Endothelial cell of umbilical vein (primary cell): ENCODE measurements at regions not wholly inside any gene's neighbourhood (a gene's known extent, or its start where the extent isn't known, plus 50 kb on each side); places are given as distances from the start of the nearest gene placed in this dataset.

Experiments
- BruUV-seq: library from RNA; stranded (reverse); fragments of 400-500 nt; replicated peaks from 2 replicates; lab custom pipeline; 2021; lab: Mats Ljungman, UMichigan
- CTCF ChIA-PET: fragments of 300-600, 350-600 bp; sonication (Branson Sonifier 250); formaldehyde crosslinking; loops from one replicate; lab custom pipeline; 2021; ENCODE audit warnings: antibody characterized with exemption, inconsistent platforms; lab: Charles Lee
- POLR2A ChIA-PET: fragments of 300-600, 350-600 bp; sonication (Branson Sonifier 250); formaldehyde crosslinking; loops from one replicate; lab custom pipeline; 2021; ENCODE audit warnings: antibody characterized with exemption, inconsistent platforms; lab: Charles Lee
- DNase-seq: peaks from one replicate; pipeline ENCODE4 v3.0.0-alpha.2; 2011; ENCODE audit warnings: low read depth, low spot score
- FAIRE-seq: peaks from 2 replicates; lab custom pipeline; 2011; peaks lifted over from hg19 to GRCh38; lab: Jason Lieb, UNC
- H2AFZ ChIP-seq: 2 replicates; pipeline ENCODE4 v1.6.0; 2012; ENCODE audit warnings: low read depth, low read length, control low read depth, inconsistent platforms
- H3K27ac ChIP-seq: 2 replicates; pipeline ENCODE4 v1.5.1; 2011; ENCODE audit warnings: low read depth, mild to moderate bottlenecking, control low read depth, low read length, moderate library complexity; ENCODE audit not compliant: insufficient read depth
- H3K27me3 ChIP-seq, 2 experiments: 2 replicates each; pipeline versions ENCODE4 v1.6.0 to v1.6.1; 2011; ENCODE audit warnings: low read length in 2 of 2, mixed read lengths in 1 of 2; ENCODE audit not compliant: control insufficient read depth in 2 of 2, insufficient read depth in 2 of 2
- H3K36me3 ChIP-seq, 2 experiments: 2 replicates in 1 of 2; 3 replicates in 1 of 2; pipeline ENCODE4 v1.5.1; 2011; ENCODE audit warnings: low read length in 2 of 2, mild to moderate bottlenecking in 1 of 2, moderate library complexity in 1 of 2; ENCODE audit not compliant: control insufficient read depth in 2 of 2, insufficient read depth in 2 of 2; ENCODE audit errors: extremely low read depth in 1 of 2
- H3K4me1 ChIP-seq: 3 replicates; pipeline ENCODE4 v1.5.1; 2011; ENCODE audit warnings: mild to moderate bottlenecking, low read length; ENCODE audit not compliant: control insufficient read depth, insufficient read depth; ENCODE audit errors: extremely low read depth
- H3K4me2 ChIP-seq: 2 replicates; pipeline ENCODE4 v1.6.1; 2011; ENCODE audit warnings: low read length, control low read depth, mixed read lengths; ENCODE audit not compliant: insufficient read depth
- H3K4me3 ChIP-seq, 3 experiments: fragments of 200-600 bp in 1 of 3; sonication (generic), shearing (Covaris generic) in 1 of 3; replicated peaks in 1 of 3; 2 replicates each; pipeline ENCODE4 v1.5.1; 2011 to 2016; ENCODE audit warnings: control low read depth in 3 of 3, low read length in 3 of 3, mild to moderate bottlenecking in 2 of 3, inconsistent platforms in 1 of 3, low read depth in 1 of 3, moderate library complexity in 1 of 3; ENCODE audit not compliant: insufficient read depth in 1 of 3
- H3K79me2 ChIP-seq: 2 replicates; pipeline ENCODE4 v1.6.0; 2012; ENCODE audit warnings: low read length, inconsistent platforms; ENCODE audit not compliant: control insufficient read depth, insufficient read depth
- H3K9ac ChIP-seq: replicated peaks from 2 replicates; pipeline ENCODE3; 2011; ENCODE audit warnings: low read length, control low read depth; ENCODE audit not compliant: insufficient read depth; ENCODE audit errors: extremely low read depth
- H3K9me1 ChIP-seq: replicated peaks from 3 replicates; pipeline ENCODE4 v1.6.0; 2011; ENCODE audit warnings: mild to moderate bottlenecking, low read length; ENCODE audit not compliant: control insufficient read depth, insufficient read depth; ENCODE audit errors: extremely low read depth
- H3K9me3 ChIP-seq: replicated peaks from 2 replicates; pipeline ENCODE4 v1.5.1; 2012; ENCODE audit warnings: low read length, inconsistent platforms; ENCODE audit not compliant: control insufficient read depth, insufficient read depth
- H4K20me1 ChIP-seq: replicated peaks from 2 replicates; pipeline ENCODE3; 2011; ENCODE audit warnings: mild to moderate bottlenecking, low read length; ENCODE audit not compliant: control insufficient read depth, insufficient read depth; ENCODE audit errors: extremely low read depth
- CTCF ChIP-seq, 2 donors: IDR thresholded peaks; 1 replicate in 1 of 2; 2 replicates in 1 of 2; pipeline ENCODE4 v1.5.1; 2011; ENCODE audit warnings: low read length in 2 of 2, mild to moderate bottlenecking in 2 of 2, moderate library complexity in 2 of 2, control low read depth in 1 of 2, inconsistent platforms in 1 of 2, low read depth in 1 of 2; ENCODE audit not compliant: insufficient read depth in 1 of 2; ENCODE audit errors: extremely low read depth in 1 of 2
- EZH2 ChIP-seq: IDR thresholded peaks from 2 replicates; pipeline ENCODE4 v1.6.1; 2012; ENCODE audit warnings: borderline replicate concordance, low read depth, mild to moderate bottlenecking, moderate library complexity, low read length, inconsistent platforms; ENCODE audit not compliant: severe bottlenecking
- FOS ChIP-seq: IDR thresholded peaks from 2 replicates; pipeline ENCODE4 v1.6.1; 2011; ENCODE audit warnings: mild to moderate bottlenecking, low read length, moderate library complexity, borderline replicate concordance; ENCODE audit not compliant: insufficient read depth
- GATA2 ChIP-seq: IDR thresholded peaks from 2 replicates; pipeline ENCODE4 v1.7.0; 2011; ENCODE audit warnings: low read depth, mild to moderate bottlenecking, moderate library complexity, mixed read lengths, low read length; ENCODE audit not compliant: insufficient read length, insufficient read depth
- JUN ChIP-seq: IDR thresholded peaks from 2 replicates; pipeline ENCODE4 v1.6.1; 2011; ENCODE audit warnings: borderline replicate concordance, low read depth; ENCODE audit not compliant: insufficient read length, insufficient read depth
- MAX ChIP-seq: IDR thresholded peaks from 2 replicates; pipeline ENCODE4 v1.6.1; 2011; ENCODE audit not compliant: insufficient read depth, insufficient read length
- MYC ChIP-seq: IDR thresholded peaks from one replicate; pipeline ENCODE4 v1.6.1; 2011; ENCODE audit warnings: mild to moderate bottlenecking, low read depth, low read length
- POLR2A ChIP-seq: IDR thresholded peaks from 2 replicates; pipeline ENCODE4 v1.6.1; 2012; ENCODE audit warnings: low read depth, mild to moderate bottlenecking, control low read depth, low read length
- POLR2AphosphoS5 ChIP-seq: IDR thresholded peaks from 2 replicates; pipeline ENCODE4 v1.6.1; 2012; ENCODE audit warnings: low read depth, mild to moderate bottlenecking, control low read depth, low read length, moderate library complexity; ENCODE audit not compliant: insufficient read depth
- dilution Hi-C: fragments of 300-500 bp; cut with MboI; formaldehyde crosslinking; loops from one replicate; pipeline ENCODE4 v1.15.0; 2019; ENCODE audit warnings: low sequenced_read_pairs; ENCODE audit not compliant: extremely low pct_ligation_motif_present
- intact Hi-C: fragments of 100-400 bp; cut with micrococcal nuclease; formaldehyde crosslinking; loops from one replicate; pipeline ENCODE4 v1.10.0; 2022

- dilution Hi-C loops: no loop called here
- Histone ChIP-seq H3K9ac (no peak overlapping the region), H3K36me3 (no peaks in the 10 kb centered on the region), H3K9me1 (no peaks in the 10 kb centered on the region), H3K27me3 (no peaks in the 10 kb centered on the region), H3K9me3 (no peaks in the 10 kb centered on the region), H3K4me1 (no peaks in the 10 kb centered on the region), H3K27ac (no peak overlapping the region), H3K4me2 (no peak overlapping the region), H2AFZ (no peak overlapping the region), H4K20me1 (no peaks in the 10 kb centered on the region), H3K79me2 (no peaks in the 10 kb centered on the region), H3K4me3 (no peak overlapping the region)
- FAIRE-seq: no peak
- TF ChIP-seq GATA2: no peak
- TF ChIP-seq POLR2A: no peak
- no peak for TF ChIP-seq MAX
- no peak for TF ChIP-seq FOS
- TF ChIP-seq POLR2AphosphoS5: no peak
- no peak for TF ChIP-seq EZH2
- TF ChIP-seq JUN: no peak
- TF ChIP-seq CTCF (IDR thresholded peaks at IDR 0.05; ENCODE audit: extremely low read depth in 1 of 2, insufficient read depth in 1 of 2, low read depth in 1 of 2, low read length in 2 of 2): no peak
- TF ChIP-seq MYC: no peak
- ChIA-PET POLR2A (no interaction called here), CTCF (interaction anchor here (4.5 kb wide), 1 partner anchor 12 kb away, joined by 21 read pairs; no protein-coding TSS in a partner anchor)
- intact Hi-C loops: no loop called here
- no TSS peak for BruUV-seq
- DNase-seq: no peak
Observed at GRCh38 chr4:158055668-158056067, 117.2 kb downstream of the GASK1B start.
